Hepatocyte (in vitro differentiated cells): ENCODE measurements at regions not wholly inside any gene's neighbourhood (a gene's known extent, or its start where the extent isn't known, plus 50 kb on each side); places are given as distances from the start of the nearest gene placed in this dataset.

Experiments used
- DNase-seq: peaks from one replicate; pipeline ENCODE4 v3.0.0-alpha.2; 2016; ENCODE audit warnings: low spot score
- H2AFZ ChIP-seq: fragments of 200-600 bp; sonication (generic); 2 replicates; pipeline ENCODE4 v1.6.0; 2016; ENCODE audit warnings: antibody characterized with exemption, mild to moderate bottlenecking
- H3K27ac ChIP-seq: fragments of 200-600 bp; sonication (generic); 2 replicates; pipeline ENCODE4 v1.5.1; 2016; ENCODE audit warnings: mild to moderate bottlenecking
- H3K27me3 ChIP-seq: fragments of 200-600 bp; sonication (generic); 2 replicates; pipeline ENCODE4 v1.6.1; 2016
- H3K36me3 ChIP-seq: fragments of 200-600 bp; sonication (generic); replicated peaks from 2 replicates; pipeline ENCODE4 v1.5.1; 2016; ENCODE audit warnings: low read depth; ENCODE audit not compliant: insufficient read depth
- H3K4me1 ChIP-seq: fragments of 200-600 bp; sonication (generic); 2 replicates; pipeline ENCODE4 v1.5.1; 2016; ENCODE audit warnings: mild to moderate bottlenecking, moderate library complexity; ENCODE audit not compliant: insufficient read depth
- H3K4me2 ChIP-seq: fragments of 200-600 bp; sonication (generic); 2 replicates; pipeline ENCODE4 v1.6.0; 2016
- H3K4me3 ChIP-seq: fragments of 200-600 bp; sonication (generic); 2 replicates; pipeline ENCODE4 v1.5.1; 2016; ENCODE audit warnings: mild to moderate bottlenecking
- H3K79me2 ChIP-seq: fragments of 200-600 bp; sonication (generic); 2 replicates; pipeline ENCODE4 v1.6.0; 2017; ENCODE audit warnings: mild to moderate bottlenecking
- H3K9me2 ChIP-seq: fragments of 200-600 bp; sonication (generic); replicated peaks from 2 replicates; pipeline ENCODE4 v1.6.0; 2017; ENCODE audit warnings: mild to moderate bottlenecking; ENCODE audit not compliant: insufficient read depth
- H3K9me3 ChIP-seq: fragments of 200-600 bp; sonication (generic); 2 replicates; pipeline ENCODE4 v1.5.1; 2016; ENCODE audit warnings: low read depth, mild to moderate bottlenecking
- H4K20me1 ChIP-seq: fragments of 200-600 bp; sonication (generic); 2 replicates; pipeline ENCODE4 v1.6.0; 2016; ENCODE audit warnings: mild to moderate bottlenecking; ENCODE audit not compliant: insufficient read depth, poor library complexity, severe bottlenecking
- CTCF ChIP-seq: fragments of 200-600 bp; sonication (generic); IDR thresholded peaks from 2 replicates; pipeline ENCODE4 v1.5.1; 2016; ENCODE audit warnings: antibody characterized with exemption, mild to moderate bottlenecking; ENCODE audit not compliant: poor library complexity
- EZH2 ChIP-seq: fragments of 200-600 bp; sonication (generic); IDR thresholded peaks from 2 replicates; pipeline ENCODE4 v1.6.1; 2016; ENCODE audit warnings: antibody characterized with exemption, mild to moderate bottlenecking, borderline replicate concordance
- EZH2phosphoT487 ChIP-seq: fragments of 200-600 bp; sonication (generic); IDR thresholded peaks from one replicate; pipeline ENCODE4 v1.6.1; 2018; ENCODE audit warnings: antibody characterized with exemption, mild to moderate bottlenecking, low read depth, moderate library complexity; ENCODE audit not compliant: unreplicated experiment, severe bottlenecking
- WGBS: methylation state at CpG from one replicate; pipeline ENCODE4 v1.1.6; 2016; ENCODE audit warnings: low lambda C conversion rate; ENCODE audit errors: missing lambda C conversion rate; 5-methylcytosine and 5-hydroxymethylcytosine counted together

- H3K27ac ChIP-seq = no peak overlapping the region
- no peaks in the 10 kb centered on the region for H4K20me1 ChIP-seq
- no peaks in the 10 kb centered on the region for H3K27me3 ChIP-seq
- no peaks in the 10 kb centered on the region for H3K9me3 ChIP-seq
- H2AFZ ChIP-seq = no peak overlapping the region
- H3K79me2 ChIP-seq = no peaks in the 10 kb centered on the region
- TF ChIP-seq CTCF = no peak
- no peak for TF ChIP-seq EZH2phosphoT487
- TF ChIP-seq EZH2 = no peak
- no peaks in the 10 kb centered on the region for H3K36me3 ChIP-seq
- no peak overlapping the region for H3K4me2 ChIP-seq
- no peaks in the 10 kb centered on the region for H3K9me2 ChIP-seq
- DNase-seq = no peak
- no peak overlapping the region for H3K4me3 ChIP-seq
- no peaks in the 10 kb centered on the region for H3K4me1 ChIP-seq
These were observed 935.0 kb downstream of the TRIB2 start for GRCh38 chr2:13651684-13652131.

- Histone ChIP-seq H3K36me3 (no peaks in the 10 kb centered on the region), H2AFZ (no peak overlapping the region), H3K4me2 (no peak overlapping the region), H3K27ac (no peak overlapping the region), H3K9me2 (no peaks in the 10 kb centered on the region), H3K4me1 (no peaks in the 10 kb centered on the region), H3K79me2 (no peaks in the 10 kb centered on the region), H3K4me3 (no peak overlapping the region), H4K20me1 (no peaks in the 10 kb centered on the region), H3K27me3 (no peaks in the 10 kb centered on the region), H3K9me3 (no peaks in the 10 kb centered on the region)
- no peak for DNase-seq
- TF ChIP-seq EZH2phosphoT487 (no peak), CTCF (no peak), EZH2 (no peak)
- 55% methylated on average over 2 of the region's 2 CpGs for WGBS
These were observed 936.0 kb downstream of the TRIB2 start for GRCh38 chr2:13652531-13653313.

GRCh38 chr2:13654416-13654815 lies 937.7 kb downstream of the TRIB2 start:
- Histone ChIP-seq H3K4me2 (no peak overlapping the region), H3K27ac (no peak overlapping the region), H3K9me3 (no peaks in the 10 kb centered on the region), H3K9me2 (no peaks in the 10 kb centered on the region), H2AFZ (no peak overlapping the region), H3K36me3 (no peaks in the 10 kb centered on the region), H4K20me1 (no peaks in the 10 kb centered on the region), H3K4me1 (no peaks in the 10 kb centered on the region), H3K27me3 (no peaks in the 10 kb centered on the region), H3K79me2 (no peaks in the 10 kb centered on the region), H3K4me3 (no peak overlapping the region)
- TF ChIP-seq EZH2phosphoT487 (no peak), EZH2 (no peak), CTCF (no peak)
- no peak for DNase-seq

GRCh38 chr2:13660231-13660630 lies 943.5 kb downstream of the TRIB2 start:
- WGBS = 74% methylated on average over 3 of the region's 3 CpGs

More at GRCh38 chr2:13660231-13660630, 943.5 kb downstream of the TRIB2 start:
- no peaks in the 10 kb centered on the region for H4K20me1 ChIP-seq
- H3K27ac ChIP-seq = no peak overlapping the region
- H3K4me1 ChIP-seq = no peaks in the 10 kb centered on the region
- H3K4me2 ChIP-seq = no peak overlapping the region
- H2AFZ ChIP-seq = no peak overlapping the region
- H3K27me3 ChIP-seq = no peaks in the 10 kb centered on the region
- H3K79me2 ChIP-seq = no peaks in the 10 kb centered on the region
- no peak overlapping the region for H3K4me3 ChIP-seq
- peaks cover 3% of the 10 kb centered on the region for H3K9me2 ChIP-seq
- TF ChIP-seq EZH2 (no peak), EZH2phosphoT487 (no peak), CTCF (no peak)
- H3K36me3 ChIP-seq = no peaks in the 10 kb centered on the region
- no peaks in the 10 kb centered on the region for H3K9me3 ChIP-seq
- DNase-seq = no peak
